ENCODE measurements at regions not wholly inside any gene's neighbourhood (a gene's known extent, or its start where the extent isn't known, plus 50 kb on each side); places are given as distances from the start of the nearest gene placed in this dataset.

- no peak for DNase-seq (ENCODE audit: low read depth in 2 of 2)
- no peak overlapping the region for H3K4me3 ChIP-seq (replicated peaks in 1 of 2; ENCODE audit: low read depth in 2 of 2, low read length in 2 of 2)
- no peak for TF ChIP-seq CTCF (IDR thresholded peaks at IDR 0.05; ENCODE audit: low read depth, low read length)
Measured at GRCh38 chrX:88526385-88526784, 220.6 kb upstream of the CPXCR1 start.

GRCh38 chrX:88558421-88558820, 188.6 kb upstream of the CPXCR1 start:
- H3K4me3 ChIP-seq (replicated peaks in 1 of 2; ENCODE audit: low read depth in 2 of 2, low read length in 2 of 2), result no peak overlapping the region
- DNase-seq (ENCODE audit: low read depth in 2 of 2), result no peak
- TF ChIP-seq CTCF (IDR thresholded peaks at IDR 0.05; ENCODE audit: low read depth, low read length), result no peak

- no peak for TF ChIP-seq CTCF (IDR thresholded peaks at IDR 0.05; ENCODE audit: low read depth, low read length)
- DNase-seq (ENCODE audit: low read depth in 2 of 2), result no peak
- no peak overlapping the region for H3K4me3 ChIP-seq (replicated peaks in 1 of 2; ENCODE audit: low read depth in 2 of 2, low read length in 2 of 2)
Measured at GRCh38 chrX:88560673-88561330, 186.2 kb upstream of the CPXCR1 start.

GRCh38 chrX:88584283-88584682, 162.7 kb upstream of the CPXCR1 start:
- no peak for TF ChIP-seq CTCF (IDR thresholded peaks at IDR 0.05; ENCODE audit: low read depth, low read length)
- H3K4me3 ChIP-seq (replicated peaks in 1 of 2; ENCODE audit: low read depth in 2 of 2, low read length in 2 of 2), result no peak overlapping the region
- no peak for DNase-seq (ENCODE audit: low read depth in 2 of 2)

GRCh38 chrX:88586317-88586716, 160.7 kb upstream of the CPXCR1 start:
- DNase-seq (ENCODE audit: low read depth in 2 of 2), result no peak

GRCh38 chrX:88603237-88603636, 143.8 kb upstream of the CPXCR1 start:
- H3K4me3 ChIP-seq (replicated peaks in 1 of 2; ENCODE audit: low read depth in 2 of 2, low read length in 2 of 2), result no peak overlapping the region
- no peak for TF ChIP-seq CTCF (IDR thresholded peaks at IDR 0.05; ENCODE audit: low read depth, low read length)
- DNase-seq (ENCODE audit: low read depth in 2 of 2), result no peak

More at GRCh38 chrX:88586317-88586716, 160.7 kb upstream of the CPXCR1 start:
- no peak for TF ChIP-seq CTCF (IDR thresholded peaks at IDR 0.05; ENCODE audit: low read depth, low read length)
- H3K4me3 ChIP-seq (replicated peaks in 1 of 2; ENCODE audit: low read depth in 2 of 2, low read length in 2 of 2), result no peak overlapping the region
